ENCODE measurements at regions not wholly inside any gene's neighbourhood (a gene's known extent, or its start where the extent isn't known, plus 50 kb on each side); places are given as distances from the start of the nearest gene placed in this dataset.
"Not testable (repeated sequence)": the region's sequence is repeated elsewhere in the genome, so short reads cannot be mapped to it uniquely, and the experiment has no call there.

GRCh38 chr22:48729499-48730171, 1098.0 kb downstream of the BRD1 start:
- no peak for ATAC-seq

- ATAC-seq, result no peak
Measured at GRCh38 chr22:48727454-48728058, 1100.1 kb downstream of the BRD1 start.

- ATAC-seq, result no peak
Measured at GRCh38 chr22:48724899-48725298, 1102.8 kb downstream of the BRD1 start.

GRCh38 chr22:48722661-48723060, 1105.0 kb downstream of the BRD1 start:
- ATAC-seq, result no peak

GRCh38 chr22:48721395-48721669, 1106.3 kb downstream of the BRD1 start:
- ATAC-seq, result no peak

- ATAC-seq, result no peak
Measured at GRCh38 chr22:48720662-48721394, 1106.8 kb downstream of the BRD1 start.

GRCh38 chr22:48719978-48720661, 1107.6 kb downstream of the BRD1 start:
- no peak for ATAC-seq

GRCh38 chr22:48718818-48719500, 1108.7 kb downstream of the BRD1 start:
- no peak for ATAC-seq

GRCh38 chr22:48717883-48718817, 1109.5 kb downstream of the BRD1 start:
- ATAC-seq, result no peak

GRCh38 chr22:48717076-48717810, 1110.4 kb downstream of the BRD1 start:
- no peak for ATAC-seq

GRCh38 chr22:48716154-48716553, 1111.5 kb downstream of the BRD1 start:
- not testable (repeated sequence) for ATAC-seq

GRCh38 chr22:48715511-48715910, 1112.2 kb downstream of the BRD1 start:
- no peak for ATAC-seq

GRCh38 chr22:48714231-48714630, 1113.4 kb downstream of the BRD1 start:
- ATAC-seq, result no peak

- no peak for ATAC-seq
Measured at GRCh38 chr22:48713272-48714205, 1114.1 kb downstream of the BRD1 start.

GRCh38 chr22:48712558-48713271, 1115.0 kb downstream of the BRD1 start:
- no peak for ATAC-seq

- no peak for ATAC-seq
Measured at GRCh38 chr22:48711669-48712068, 1116.0 kb downstream of the BRD1 start.

- ATAC-seq, result no peak
Measured at GRCh38 chr22:48711031-48711431, 1116.6 kb downstream of the BRD1 start.

- no peak for ATAC-seq
Measured at GRCh38 chr22:48710410-48710809, 1117.3 kb downstream of the BRD1 start.

GRCh38 chr22:48709976-48710375, 1117.7 kb downstream of the BRD1 start:
- ATAC-seq, result no peak

Measured in activated CD4-positive, CD25-positive, alpha-beta regulatory T cell treated with anti-CD3 and anti-CD28 coated beads, Interleukin-2, amount 50 U/mL, for 24 hours (primary cell).